ENCODE measurements at regions not wholly inside any gene's neighbourhood (a gene's known extent, or its start where the extent isn't known, plus 50 kb on each side); places are given as distances from the start of the nearest gene placed in this dataset.

DNA sequence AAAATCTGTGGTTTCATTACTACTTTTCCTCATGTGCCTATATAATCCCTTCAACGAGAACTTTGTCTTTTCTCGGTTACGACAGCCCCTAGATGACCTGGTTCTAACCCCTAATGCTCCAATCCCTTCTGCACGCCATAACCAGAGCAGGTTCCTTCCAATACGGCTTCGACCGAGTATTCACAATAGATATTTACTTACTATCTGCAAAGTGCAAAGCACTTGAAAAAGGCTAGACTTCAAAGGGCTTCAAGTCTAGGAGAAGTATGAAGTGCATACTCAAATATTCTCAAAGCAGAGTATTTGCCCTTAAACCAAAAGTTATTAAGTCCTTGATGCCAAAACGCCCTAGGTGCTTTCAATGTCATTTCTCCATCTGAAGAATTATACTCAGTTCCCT is 63.4 kb upstream of the NHSL1 start:
- ChIA-PET POLR2A (no interaction called here), CTCF (interaction anchor here (1.3 kb wide), 1 partner anchor 26 kb away, joined by 3 read pairs; no protein-coding TSS in a partner anchor)
- no peak for DNase-seq (ENCODE audit: extremely low spot score)
- TF ChIP-seq, protein P1, sequence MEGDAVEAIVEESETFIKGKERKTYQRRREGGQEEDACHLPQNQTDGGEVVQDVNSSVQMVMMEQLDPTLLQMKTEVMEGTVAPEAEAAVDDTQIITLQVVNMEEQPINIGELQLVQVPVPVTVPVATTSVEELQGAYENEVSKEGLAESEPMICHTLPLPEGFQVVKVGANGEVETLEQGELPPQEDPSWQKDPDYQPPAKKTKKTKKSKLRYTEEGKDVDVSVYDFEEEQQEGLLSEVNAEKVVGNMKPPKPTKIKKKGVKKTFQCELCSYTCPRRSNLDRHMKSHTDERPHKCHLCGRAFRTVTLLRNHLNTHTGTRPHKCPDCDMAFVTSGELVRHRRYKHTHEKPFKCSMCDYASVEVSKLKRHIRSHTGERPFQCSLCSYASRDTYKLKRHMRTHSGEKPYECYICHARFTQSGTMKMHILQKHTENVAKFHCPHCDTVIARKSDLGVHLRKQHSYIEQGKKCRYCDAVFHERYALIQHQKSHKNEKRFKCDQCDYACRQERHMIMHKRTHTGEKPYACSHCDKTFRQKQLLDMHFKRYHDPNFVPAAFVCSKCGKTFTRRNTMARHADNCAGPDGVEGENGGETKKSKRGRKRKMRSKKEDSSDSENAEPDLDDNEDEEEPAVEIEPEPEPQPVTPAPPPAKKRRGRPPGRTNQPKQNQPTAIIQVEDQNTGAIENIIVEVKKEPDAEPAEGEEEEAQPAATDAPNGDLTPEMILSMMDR (IDR thresholded peaks at IDR 0.05; ENCODE audit: control extremely low read depth, extremely low read depth, low read depth, missing control alignments) = no peak

DNA sequence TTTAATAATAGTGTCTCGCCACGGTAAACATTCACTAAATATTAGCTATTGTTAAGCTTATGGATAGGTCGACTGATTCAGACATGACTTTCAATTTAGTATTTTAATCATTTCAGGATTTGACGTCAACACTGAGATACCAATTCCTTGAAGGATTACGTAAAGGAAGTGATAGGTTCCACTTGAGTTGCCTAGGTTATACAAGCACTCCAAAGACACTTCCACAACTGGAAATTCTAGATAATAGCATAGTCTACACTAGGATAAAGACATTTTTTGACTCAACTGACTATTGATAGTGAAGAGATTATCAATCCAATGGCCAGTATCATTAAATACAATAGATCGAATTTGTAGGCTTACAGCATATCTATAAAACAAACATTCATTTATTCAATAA is 63.9 kb upstream of the NHSL1 start:
- ChIA-PET POLR2A (no interaction called here), CTCF (interaction anchor here (1.0 to 1.3 kb wide), 2 partner anchors 26 to 135 kb away, joined by 3 read pairs; no protein-coding TSS in a partner anchor)
- TF ChIP-seq, protein P1 (IDR thresholded peaks at IDR 0.05; ENCODE audit: control extremely low read depth, extremely low read depth, low read depth, missing control alignments) = no peak
- no peak for DNase-seq (ENCODE audit: extremely low spot score)

DNA sequence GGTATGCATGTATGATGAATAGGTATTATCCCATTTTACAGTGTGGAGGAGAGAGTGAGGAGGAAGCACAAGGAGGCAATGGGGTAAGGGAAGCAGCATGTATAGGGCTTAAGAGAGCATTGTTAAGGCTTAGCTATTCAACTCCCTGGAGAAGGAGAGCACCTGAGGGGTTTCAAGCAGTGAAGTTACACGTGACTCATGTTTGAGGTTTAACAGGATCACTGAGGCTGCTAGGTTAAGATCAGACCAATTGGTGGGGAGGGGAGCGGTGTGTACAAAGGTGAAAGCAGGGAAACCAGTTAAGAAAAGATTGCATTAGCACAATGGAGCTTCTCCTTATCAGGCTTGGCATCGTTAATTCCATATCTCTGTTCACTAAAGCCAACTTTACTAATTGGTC is 64.4 kb upstream of the NHSL1 start:
- no peak for DNase-seq (ENCODE audit: extremely low spot score)

DNA sequence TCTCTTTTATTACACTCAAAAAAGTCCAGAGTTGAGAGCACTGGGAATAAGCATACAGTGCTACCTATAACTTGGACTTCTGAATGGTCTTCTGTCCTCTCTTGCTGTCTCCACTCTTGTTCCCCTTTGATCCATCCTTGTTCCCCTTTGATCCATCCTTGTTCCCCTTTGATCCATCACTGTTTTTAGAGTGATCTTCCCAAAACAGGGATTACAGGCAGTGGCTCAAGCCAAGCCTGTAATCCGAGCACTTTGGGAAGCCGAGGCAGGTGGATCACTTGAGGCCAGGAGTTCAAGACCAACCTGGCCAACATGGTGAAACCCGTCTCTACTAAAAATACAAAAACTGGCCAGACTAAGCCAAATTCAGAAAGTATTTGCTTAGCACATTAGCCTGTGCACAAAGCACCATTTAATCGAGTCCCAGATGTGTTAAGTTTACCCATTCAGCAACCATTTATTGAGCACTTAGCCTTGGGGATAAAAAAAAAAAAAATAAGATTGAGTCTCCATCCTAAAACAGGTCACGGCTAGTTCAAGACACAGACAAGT is 65.0 kb upstream of the NHSL1 start:
- TF ChIP-seq, protein P1 (IDR thresholded peaks at IDR 0.05; ENCODE audit: control extremely low read depth, extremely low read depth, low read depth, missing control alignments) = no peak
- ChIA-PET POLR2A (no interaction called here), CTCF (interaction anchor here (1.0 kb wide), 1 partner anchor 136 kb away, joined by 3 read pairs; no protein-coding TSS in a partner anchor)
- no peak for DNase-seq (ENCODE audit: extremely low spot score)

More for the DNA sequence above, 64.4 kb upstream of the NHSL1 start:
- ChIA-PET POLR2A (no interaction called here), CTCF (interaction anchor here (1.0 kb wide), 1 partner anchor 136 kb away, joined by 3 read pairs; no protein-coding TSS in a partner anchor)
- TF ChIP-seq, protein P1 (IDR thresholded peaks at IDR 0.05; ENCODE audit: control extremely low read depth, extremely low read depth, low read depth, missing control alignments) = no peak

DNA sequence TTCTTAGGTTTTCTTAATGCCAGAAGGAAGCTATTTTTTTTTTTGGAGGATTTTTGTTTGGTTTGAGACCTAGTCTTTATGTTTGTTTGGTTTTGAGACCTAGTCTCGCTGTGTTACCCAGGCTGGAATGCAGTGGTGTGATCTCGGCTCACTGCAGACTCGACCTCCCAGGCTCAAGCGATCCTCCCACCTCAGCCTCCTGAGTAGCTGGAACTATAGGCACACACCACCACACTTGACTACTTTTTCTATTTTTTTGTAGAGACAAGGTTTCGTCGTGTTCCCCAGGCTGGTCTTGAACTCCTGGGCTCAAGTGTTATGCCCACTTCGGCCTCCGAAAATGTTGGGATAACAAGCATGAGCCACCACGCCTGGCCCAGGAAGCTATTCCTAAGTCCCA is 67.8 kb upstream of the NHSL1 start:
- POLR2A ChIA-PET = no interaction called here

DNA sequence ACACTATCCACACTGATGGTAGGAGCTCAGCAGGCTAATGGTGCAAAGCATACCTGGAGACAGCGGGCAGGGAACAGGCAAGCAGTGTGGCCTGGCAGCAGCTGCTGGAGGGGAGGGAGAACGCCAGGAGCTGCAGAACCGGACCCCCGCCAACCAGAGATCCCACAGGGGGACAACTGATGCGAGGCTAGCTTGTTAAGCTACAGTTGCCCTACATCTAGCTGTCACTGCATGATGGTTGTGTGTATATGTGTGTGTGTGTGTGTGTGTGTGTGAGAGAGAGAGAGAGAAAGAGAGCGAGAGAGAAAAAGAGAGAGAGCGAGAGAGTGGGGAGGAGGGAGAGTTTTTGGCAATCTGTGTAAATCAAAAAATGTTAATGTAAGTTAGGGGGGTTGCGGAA is 69.7 kb upstream of the NHSL1 start:
- DNase-seq (ENCODE audit: extremely low spot score) = no peak
- ChIA-PET CTCF (interaction anchor here (1.0 to 1.4 kb wide), 3 partner anchors 8 to 60 kb away, joined by 3 read pairs; no protein-coding TSS in a partner anchor), POLR2A (no interaction called here)
- TF ChIP-seq, protein P1 (IDR thresholded peaks at IDR 0.05; ENCODE audit: control extremely low read depth, extremely low read depth, low read depth, missing control alignments) = no peak

More for the DNA sequence above, 67.8 kb upstream of the NHSL1 start:
- no peak for DNase-seq (ENCODE audit: extremely low spot score)
- CTCF ChIA-PET = interaction anchor here (0.7 kb wide), 1 partner anchor 9 kb away, joined by 3 read pairs; no protein-coding TSS in a partner anchor
- TF ChIP-seq, protein P1 (IDR thresholded peaks at IDR 0.05; ENCODE audit: control extremely low read depth, extremely low read depth, low read depth, missing control alignments) = no peak
